Stimulated activated CD4-positive, alpha-beta T cell treated with anti-CD3 and anti-CD28 coated beads, Interleukin-12 subunit alpha, Interleukin-12 subunit beta, amount 100 ng/mL, for 48 hours (primary cell): ENCODE measurements at regions not wholly inside any gene's neighbourhood (a gene's known extent, or its start where the extent isn't known, plus 50 kb on each side); places are given as distances from the start of the nearest gene placed in this dataset.

Source experiments
- DNase-seq, 3 donors: peaks; one replicate each; pipeline ENCODE4 v3.0.0-alpha.2; 2020; ENCODE audit warnings: low read depth in 2 of 3, low spot score in 1 of 3

GRCh38 chr18:68035774-68036522 lies 519.4 kb upstream of the DSEL start:
- DNase-seq, result no peak

DNA sequence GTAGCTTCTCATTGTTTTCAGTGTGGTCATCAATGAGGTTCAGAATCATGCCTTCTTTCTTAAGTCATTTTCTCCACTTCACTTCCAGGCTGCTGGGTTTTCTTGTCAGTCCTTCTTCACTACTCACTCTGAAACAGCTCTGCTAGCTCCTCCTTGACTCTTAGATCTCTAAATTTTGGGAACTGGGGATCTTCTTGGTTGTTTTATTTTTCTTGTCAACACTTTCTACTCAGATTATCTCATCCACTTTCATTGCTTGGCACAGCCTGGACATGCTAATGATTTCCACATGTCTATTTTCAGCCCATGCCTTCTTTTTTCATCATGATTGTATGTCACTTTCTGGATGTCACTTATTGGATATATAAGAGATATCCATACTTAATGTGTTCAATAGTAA lies 517.8 kb upstream of the DSEL start:
- no peak for DNase-seq

GRCh38 chr18:68033466-68033865 lies 516.9 kb upstream of the DSEL start:
- no peak for DNase-seq

- no peak for DNase-seq
These were observed 508.2 kb upstream of the DSEL start for GRCh38 chr18:68024716-68025115.

DNA sequence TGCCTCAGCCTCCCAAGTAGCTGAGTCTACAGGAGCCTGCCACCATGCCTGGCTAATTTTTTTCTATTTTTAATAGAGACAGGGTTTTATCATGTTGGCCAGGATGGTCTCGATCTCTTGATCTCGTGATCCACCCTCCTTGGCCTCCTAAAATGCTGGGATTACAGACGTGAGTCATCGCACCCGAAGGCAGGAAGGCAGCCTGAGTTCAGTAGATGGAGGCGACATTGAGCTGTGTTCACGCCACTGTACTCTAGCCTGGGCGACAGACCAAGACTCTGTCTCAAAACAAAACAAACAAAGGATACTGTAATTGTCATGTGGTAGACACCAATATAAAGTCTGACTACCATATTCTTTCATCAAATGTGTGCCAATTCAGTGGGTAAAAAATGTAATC lies 500.9 kb upstream of the DSEL start:
- no peak for DNase-seq

DNA sequence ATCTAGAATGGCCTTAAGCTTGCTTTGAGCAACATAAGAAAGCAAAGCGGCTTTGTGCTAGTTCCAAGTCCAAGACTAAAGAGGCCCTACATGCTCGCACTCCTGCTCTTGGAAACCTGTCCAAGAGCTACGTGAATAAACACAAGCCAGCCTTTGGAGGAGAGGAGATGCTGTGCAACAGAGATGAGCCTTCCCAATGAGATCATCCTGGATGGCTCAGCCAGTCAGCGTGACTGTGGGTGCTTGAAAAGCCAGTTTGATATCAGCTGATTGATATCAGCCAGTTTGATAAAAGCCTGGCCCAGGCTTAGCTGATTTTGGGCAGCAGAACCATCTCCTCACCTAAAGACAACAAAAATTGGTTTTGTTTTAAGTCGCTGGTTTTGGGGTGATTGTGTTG lies 481.0 kb upstream of the DSEL start:
- DNase-seq, result no peak

- no peak for DNase-seq
These were observed 479.2 kb upstream of the DSEL start for GRCh38 chr18:67995769-67996168.

DNA sequence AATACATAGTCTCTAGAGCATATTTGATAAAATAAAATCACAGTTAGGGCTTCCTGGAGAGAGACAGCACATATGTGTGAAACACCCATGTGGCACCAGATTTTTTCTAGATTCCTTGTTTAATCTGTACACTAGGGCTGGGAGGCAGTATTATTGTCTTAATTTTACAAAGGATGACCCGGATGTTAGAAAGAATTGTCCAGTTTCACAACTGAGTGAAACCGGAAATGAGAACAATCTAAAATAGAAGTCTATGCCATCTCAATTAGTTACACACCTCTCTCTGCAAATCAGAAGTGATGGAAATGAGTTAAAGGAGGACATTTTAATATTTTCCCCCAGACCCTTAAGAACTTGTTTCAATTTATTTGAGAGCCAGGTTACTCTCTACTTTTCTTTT lies 463.7 kb upstream of the DSEL start:
- DNase-seq, result no peak

DNA sequence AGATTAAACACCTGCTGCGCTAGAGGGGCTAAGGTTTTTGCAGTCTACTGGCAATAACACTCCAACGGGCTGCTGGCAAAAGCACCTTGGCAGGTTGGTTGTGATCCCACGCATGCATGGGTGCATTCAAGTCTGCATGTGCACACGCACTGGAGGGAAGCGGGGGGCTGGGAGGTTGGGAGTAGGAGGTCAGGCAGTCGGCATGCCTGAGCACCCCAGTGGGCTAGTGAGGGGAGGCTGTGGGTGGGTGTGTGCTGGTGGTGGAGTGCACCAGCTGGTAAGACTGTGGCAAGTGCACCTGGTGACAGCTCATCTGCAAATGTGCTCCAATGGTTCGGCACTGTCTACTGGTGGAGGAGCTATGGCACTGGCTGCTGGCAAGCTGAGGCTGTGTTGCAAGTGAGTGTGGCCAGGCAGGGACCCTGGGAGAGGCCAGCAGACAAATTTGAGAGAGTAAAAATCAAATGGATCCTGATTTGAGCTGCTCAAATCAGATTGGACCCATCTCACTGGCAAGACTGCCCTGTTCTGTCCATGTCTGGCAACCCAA lies 460.6 kb upstream of the DSEL start:
- no peak for DNase-seq

GRCh38 chr18:67973916-67974315 lies 457.4 kb upstream of the DSEL start:
- no peak for DNase-seq

DNA sequence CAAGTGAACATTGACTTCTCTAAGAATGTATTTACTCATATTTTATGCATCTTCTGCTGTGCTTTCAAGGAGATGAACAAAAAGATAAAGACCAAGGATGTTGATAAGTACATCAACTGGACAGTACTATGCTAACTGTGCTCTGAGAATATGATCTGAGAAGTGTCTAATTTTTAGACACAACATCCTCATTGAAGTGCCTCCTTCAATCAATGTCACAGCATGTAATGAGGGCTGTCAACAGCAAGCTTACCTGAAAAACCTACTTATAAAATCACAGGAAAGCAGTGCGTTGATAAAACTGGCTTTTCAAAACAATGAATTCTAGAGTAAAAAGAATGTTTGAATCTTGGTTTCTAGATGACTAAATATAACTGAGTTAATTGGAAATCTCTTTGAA lies 452.9 kb upstream of the DSEL start:
- DNase-seq, result no peak

DNA sequence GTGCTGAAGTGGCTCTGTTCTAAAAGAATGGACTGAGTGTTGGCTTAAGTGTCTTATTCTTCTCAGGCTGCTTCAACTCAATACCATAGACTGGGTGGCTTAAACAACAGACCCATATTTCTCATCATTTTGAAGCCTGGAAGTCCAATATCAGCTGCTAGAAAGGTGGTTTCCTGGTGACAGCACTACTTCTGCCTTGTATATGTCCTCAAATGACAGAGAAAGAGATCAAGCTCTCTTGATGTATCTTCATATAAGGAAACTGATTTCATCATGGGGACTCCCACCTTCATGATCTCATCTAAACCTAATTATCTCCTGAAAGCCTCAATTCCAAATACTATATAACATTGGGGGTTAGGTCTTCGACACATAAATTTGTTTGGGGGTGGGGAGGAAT lies 449.7 kb upstream of the DSEL start:
- no peak for DNase-seq

- no peak for DNase-seq
These were observed 447.9 kb upstream of the DSEL start for GRCh38 chr18:67964462-67964861.

DNA sequence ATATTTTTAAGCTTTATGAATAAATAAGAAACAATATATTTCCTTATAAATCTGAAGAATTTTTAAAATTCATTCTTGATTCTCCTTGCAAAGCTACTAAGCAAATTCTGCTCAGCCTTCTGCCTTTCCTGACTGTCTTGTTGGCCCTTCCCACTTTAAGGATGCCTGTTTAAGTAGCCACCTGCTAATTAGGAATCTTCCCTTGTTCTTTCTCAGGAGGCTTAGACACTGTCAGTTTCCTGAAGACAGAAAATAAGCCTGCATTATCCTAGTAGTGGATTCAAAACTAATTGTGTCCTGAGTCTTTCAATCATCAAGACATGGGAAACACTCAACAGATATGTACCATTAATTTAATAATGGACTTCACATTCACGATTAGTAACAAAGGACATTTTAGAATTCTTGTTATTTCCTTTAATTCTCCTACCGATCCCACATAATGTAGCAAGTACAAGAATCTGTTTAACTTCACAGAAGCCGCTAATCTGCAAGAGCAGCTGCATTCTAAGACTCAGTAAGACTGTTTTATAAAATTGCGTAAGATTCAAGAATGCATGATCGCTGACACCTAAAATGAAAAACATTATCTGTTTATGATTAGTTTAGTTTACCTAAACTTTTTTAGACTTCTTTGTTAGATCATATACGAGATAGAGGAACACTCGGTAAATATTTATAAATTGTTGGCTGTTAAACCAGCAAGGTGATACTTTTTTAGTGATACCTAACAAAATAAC lies 445.4 kb upstream of the DSEL start:
- no peak for DNase-seq

DNA sequence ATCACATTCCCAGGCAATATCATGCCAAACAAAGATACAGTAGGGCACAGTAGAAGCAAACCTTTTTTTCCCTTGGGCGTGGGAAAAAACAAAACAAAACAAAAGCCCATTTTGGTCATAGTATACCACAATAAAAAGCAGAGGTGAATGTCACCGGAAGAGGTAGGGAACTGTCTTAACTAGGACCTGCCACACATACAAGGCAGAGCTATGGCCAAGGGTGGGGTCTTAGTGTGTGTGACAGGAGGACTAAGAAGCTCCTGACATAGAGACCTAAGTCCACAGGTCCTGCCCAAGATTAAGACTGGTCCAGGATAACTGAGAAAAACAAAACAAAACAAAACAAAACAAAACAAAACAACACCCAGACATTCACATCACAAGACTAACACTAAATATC lies 441.2 kb upstream of the DSEL start:
- DNase-seq, result no peak

DNA sequence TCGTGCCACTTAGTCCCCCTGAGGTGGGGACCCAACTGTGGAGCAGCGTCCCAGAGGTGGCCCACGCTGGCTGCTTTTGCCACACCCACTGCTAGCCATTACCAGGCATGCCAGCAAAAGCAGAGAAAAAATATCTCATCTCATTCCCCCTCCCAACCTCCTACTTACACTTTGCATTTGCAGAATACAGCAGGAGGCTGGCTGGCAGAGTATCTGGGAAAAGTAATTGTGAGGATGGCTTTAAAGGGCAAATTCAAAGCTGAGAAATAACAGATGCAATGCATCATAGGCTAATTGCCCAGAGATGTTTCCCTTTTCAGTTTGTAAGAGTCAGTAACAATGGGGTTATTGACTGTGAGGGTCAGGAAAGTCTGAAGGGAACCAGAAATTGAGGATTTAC lies 438.1 kb upstream of the DSEL start:
- no peak for DNase-seq

DNA sequence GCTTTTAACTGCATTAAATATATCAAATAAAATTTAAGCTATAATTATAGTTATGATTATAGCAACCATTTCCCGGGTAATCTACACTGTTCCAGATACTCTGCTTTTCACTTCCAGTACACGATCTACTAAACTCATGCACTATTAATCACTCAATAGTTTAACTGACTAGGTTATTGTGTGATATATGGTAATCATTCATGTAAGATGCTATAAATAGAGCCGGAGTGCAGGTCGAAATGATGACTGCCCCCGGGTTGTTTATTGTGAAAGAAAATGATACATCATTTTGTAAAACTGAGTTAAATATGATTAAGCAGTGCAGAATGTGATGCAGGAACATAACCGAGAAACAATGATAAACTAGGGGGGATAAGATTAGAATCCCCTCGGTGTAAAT lies 434.6 kb upstream of the DSEL start:
- DNase-seq, result no peak

DNA sequence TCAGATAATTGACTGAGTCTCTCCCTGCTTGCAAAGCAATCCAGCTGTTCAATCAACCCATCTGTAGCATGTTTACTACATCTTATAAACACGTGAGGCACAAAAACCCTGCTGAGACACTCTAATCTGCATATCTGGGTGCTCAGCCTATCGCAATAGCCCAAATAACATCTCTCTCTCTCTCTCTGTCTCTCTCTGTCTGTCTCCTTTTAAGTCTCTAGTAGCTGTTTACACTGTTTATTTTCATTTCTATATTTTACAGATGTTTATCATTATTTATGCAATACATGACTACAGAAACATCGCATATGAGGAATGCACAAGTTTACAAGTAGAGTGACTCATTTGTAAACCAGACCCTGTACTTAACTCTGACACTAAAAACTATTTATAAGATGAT lies 422.1 kb upstream of the DSEL start:
- no peak for DNase-seq

- DNase-seq, result no peak
These were observed 419.1 kb upstream of the DSEL start for GRCh38 chr18:67935638-67936037.

DNA sequence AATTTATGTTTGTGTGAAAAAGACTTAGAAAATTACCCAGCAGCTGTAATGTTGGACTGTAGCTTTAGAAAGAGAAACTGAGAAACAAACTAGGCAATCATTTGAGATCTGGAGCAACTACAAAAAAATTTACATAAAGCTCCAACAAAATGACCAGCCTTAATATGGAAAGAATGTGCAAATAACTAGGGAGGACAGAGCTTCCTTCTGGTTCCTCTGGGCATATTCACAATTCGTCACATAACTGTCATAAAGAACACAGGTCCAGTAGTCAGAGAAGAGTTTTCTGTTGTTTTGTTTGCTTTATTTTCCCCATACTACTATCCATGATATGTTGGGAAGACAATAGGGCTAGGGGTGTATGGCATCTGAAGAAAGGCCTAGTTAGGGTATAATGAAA lies 416.8 kb upstream of the DSEL start:
- no peak for DNase-seq

DNA sequence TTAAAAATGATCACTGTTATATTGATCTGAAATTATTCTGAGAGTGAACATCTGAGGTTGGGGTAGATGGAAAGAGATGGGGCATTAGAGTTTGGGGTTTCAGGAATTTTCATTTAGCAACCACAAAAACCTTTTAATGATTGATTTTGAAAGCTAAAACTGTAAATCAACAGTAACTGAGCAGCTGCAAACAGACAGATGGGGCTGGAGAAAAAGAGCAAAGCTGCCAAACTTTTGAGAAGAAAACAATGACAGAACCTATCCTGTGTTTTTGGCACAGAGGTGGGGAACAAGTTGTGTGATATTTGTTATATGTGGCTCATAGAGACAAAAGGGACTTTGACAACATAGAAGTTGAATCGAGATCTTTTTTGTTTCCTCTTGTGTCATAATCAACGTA lies 415.8 kb upstream of the DSEL start:
- no peak for DNase-seq
